ENCODE measurements at regions not wholly inside any gene's neighbourhood (a gene's known extent, or its start where the extent isn't known, plus 50 kb on each side); places are given as distances from the start of the nearest gene placed in this dataset.

GRCh38 chr22:47651216-47651987 lies 889.0 kb downstream of the TBC1D22A start:
- H3K27me3 ChIP-seq (ENCODE audit: control insufficient read depth in 1 of 2, insufficient read depth in 2 of 2, low read length in 2 of 2): no peaks in the 10 kb centered on the region
- intact Hi-C loops (cut with micrococcal nuclease; ENCODE audit: unreplicated experiment): no loop called here
- no peak overlapping the region for H3K4me2 ChIP-seq (ENCODE audit: low read depth, low read length)
- H3K4me3 ChIP-seq (replicated peaks in 1 of 3; ENCODE audit: insufficient read depth in 1 of 3, low read depth in 2 of 3, low read length in 3 of 3): no peak overlapping the region
- no peaks in the 10 kb centered on the region for H3K36me3 ChIP-seq (replicated peaks in 1 of 2; ENCODE audit: control insufficient read depth in 1 of 2, insufficient read depth in 2 of 2, low read length in 2 of 2)
- CTCF ChIA-PET (ENCODE audit: low intra/inter-chr PET ratio, low total read pairs): no interaction called here
- ATAC-seq (no peak), DNase-seq (ENCODE audit: low spot score) (no peak), FAIRE-seq (no peak)
- no peaks in the 10 kb centered on the region for H3K4me1 ChIP-seq (ENCODE audit: insufficient read depth, low read length)
- in situ Hi-C loops (cut with HindIII; ENCODE audit: extremely low pct_ligation_motif_present, low pct_unique_long_range_greater_than_20kb): no loop called here
- POLR2A ChIA-PET: no interaction called here
- no peaks in the 10 kb centered on the region for H4K20me1 ChIP-seq (ENCODE audit: insufficient read depth, low read length)
- no peak overlapping the region for H2AFZ ChIP-seq (ENCODE audit: low read length)
- no peak overlapping the region for H3K9ac ChIP-seq (ENCODE audit: insufficient read depth, low read depth, low read length)
- H3K27ac ChIP-seq (ENCODE audit: extremely low read length, insufficient read depth, low read length): no peak overlapping the region
- peaks cover 13% of the 10 kb centered on the region for H3K9me3 ChIP-seq (ENCODE audit: low read length)
- BruUV-seq (replicated peaks): no TSS peak
- H3K79me2 ChIP-seq (ENCODE audit: insufficient read depth, low read length): no peaks in the 10 kb centered on the region
- 11% methylated on average over 5 of the region's 6 CpGs for WGBS (ENCODE audit: low lambda C conversion rate)
- TF ChIP-seq ZNF724P (CRISPR knock-in tag; IDR thresholded peaks at IDR 0.05; ENCODE audit: borderline replicate concordance) (no peak), MAFK (conservative IDR thresholded peaks at IDR 0.05 in 1 of 2, IDR thresholded peaks at IDR 0.05 in 1 of 2; ENCODE audit: low read length in 2 of 2) (no peak), KLF13 (CRISPR knock-in tag; IDR thresholded peaks at IDR 0.05) (no peak), CBX5 (CRISPR knock-in tag; IDR thresholded peaks at IDR 0.05; ENCODE audit: borderline replicate concordance) (no peak), STAG1 (CRISPR knock-in tag; IDR thresholded peaks at IDR 0.05) (no peak), NRL (CRISPR knock-in tag; IDR thresholded peaks at IDR 0.05; ENCODE audit: borderline replicate concordance) (no peak), ZNF550 (CRISPR knock-in tag; IDR thresholded peaks at IDR 0.05; ENCODE audit: borderline replicate concordance) (no peak), ZMAT5 (CRISPR knock-in tag; IDR thresholded peaks at IDR 0.05; ENCODE audit: borderline replicate concordance, low read depth) (no peak), ZIK1 (CRISPR knock-in tag; IDR thresholded peaks at IDR 0.05; ENCODE audit: borderline replicate concordance, low read depth) (no peak), HDAC1 (CRISPR knock-in tag; IDR thresholded peaks at IDR 0.05) (no peak), IKZF4 (CRISPR knock-in tag; IDR thresholded peaks at IDR 0.05; ENCODE audit: borderline replicate concordance, low read depth, not compliant biosample characterization) (no peak)
- TF ChIP-seq, protein P1, sequence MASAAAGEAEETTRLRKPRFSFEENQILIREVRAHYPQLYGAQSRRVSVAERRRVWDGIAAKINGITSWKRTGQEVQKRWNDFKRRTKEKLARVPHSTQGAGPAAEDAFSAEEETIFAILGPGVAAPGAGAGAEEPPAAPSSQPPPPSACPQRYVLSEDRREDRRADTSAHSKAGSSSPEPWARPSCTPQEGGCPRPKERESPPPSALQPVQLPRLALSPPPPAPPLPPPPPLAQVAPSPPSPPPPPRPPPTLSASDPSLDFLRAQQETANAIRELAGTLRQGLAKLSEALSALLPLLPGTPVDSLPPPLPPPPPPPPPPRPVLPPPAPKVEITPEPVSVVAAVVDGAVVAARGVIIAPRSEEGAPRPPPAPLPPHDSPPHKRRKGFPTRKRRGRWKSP (CRISPR knock-in tag; IDR thresholded peaks at IDR 0.05): no peak
- TF ChIP-seq, protein P2, sequence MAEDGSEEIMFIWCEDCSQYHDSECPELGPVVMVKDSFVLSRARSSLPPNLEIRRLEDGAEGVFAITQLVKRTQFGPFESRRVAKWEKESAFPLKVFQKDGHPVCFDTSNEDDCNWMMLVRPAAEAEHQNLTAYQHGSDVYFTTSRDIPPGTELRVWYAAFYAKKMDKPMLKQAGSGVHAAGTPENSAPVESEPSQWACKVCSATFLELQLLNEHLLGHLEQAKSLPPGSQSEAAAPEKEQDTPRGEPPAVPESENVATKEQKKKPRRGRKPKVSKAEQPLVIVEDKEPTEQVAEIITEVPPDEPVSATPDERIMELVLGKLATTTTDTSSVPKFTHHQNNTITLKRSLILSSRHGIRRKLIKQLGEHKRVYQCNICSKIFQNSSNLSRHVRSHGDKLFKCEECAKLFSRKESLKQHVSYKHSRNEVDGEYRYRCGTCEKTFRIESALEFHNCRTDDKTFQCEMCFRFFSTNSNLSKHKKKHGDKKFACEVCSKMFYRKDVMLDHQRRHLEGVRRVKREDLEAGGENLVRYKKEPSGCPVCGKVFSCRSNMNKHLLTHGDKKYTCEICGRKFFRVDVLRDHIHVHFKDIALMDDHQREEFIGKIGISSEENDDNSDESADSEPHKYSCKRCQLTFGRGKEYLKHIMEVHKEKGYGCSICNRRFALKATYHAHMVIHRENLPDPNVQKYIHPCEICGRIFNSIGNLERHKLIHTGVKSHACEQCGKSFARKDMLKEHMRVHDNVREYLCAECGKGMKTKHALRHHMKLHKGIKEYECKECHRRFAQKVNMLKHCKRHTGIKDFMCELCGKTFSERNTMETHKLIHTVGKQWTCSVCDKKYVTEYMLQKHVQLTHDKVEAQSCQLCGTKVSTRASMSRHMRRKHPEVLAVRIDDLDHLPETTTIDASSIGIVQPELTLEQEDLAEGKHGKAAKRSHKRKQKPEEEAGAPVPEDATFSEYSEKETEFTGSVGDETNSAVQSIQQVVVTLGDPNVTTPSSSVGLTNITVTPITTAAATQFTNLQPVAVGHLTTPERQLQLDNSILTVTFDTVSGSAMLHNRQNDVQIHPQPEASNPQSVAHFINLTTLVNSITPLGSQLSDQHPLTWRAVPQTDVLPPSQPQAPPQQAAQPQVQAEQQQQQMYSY (CRISPR knock-in tag; IDR thresholded peaks at IDR 0.05): no peak
- TF ChIP-seq, protein P3, sequence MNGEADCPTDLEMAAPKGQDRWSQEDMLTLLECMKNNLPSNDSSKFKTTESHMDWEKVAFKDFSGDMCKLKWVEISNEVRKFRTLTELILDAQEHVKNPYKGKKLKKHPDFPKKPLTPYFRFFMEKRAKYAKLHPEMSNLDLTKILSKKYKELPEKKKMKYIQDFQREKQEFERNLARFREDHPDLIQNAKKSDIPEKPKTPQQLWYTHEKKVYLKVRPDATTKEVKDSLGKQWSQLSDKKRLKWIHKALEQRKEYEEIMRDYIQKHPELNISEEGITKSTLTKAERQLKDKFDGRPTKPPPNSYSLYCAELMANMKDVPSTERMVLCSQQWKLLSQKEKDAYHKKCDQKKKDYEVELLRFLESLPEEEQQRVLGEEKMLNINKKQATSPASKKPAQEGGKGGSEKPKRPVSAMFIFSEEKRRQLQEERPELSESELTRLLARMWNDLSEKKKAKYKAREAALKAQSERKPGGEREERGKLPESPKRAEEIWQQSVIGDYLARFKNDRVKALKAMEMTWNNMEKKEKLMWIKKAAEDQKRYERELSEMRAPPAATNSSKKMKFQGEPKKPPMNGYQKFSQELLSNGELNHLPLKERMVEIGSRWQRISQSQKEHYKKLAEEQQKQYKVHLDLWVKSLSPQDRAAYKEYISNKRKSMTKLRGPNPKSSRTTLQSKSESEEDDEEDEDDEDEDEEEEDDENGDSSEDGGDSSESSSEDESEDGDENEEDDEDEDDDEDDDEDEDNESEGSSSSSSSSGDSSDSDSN (CRISPR knock-in tag; IDR thresholded peaks at IDR 0.05): no peak

Measured in HepG2 (cell line).